ENCODE measurements at regions not wholly inside any gene's neighbourhood (a gene's known extent, or its start where the extent isn't known, plus 50 kb on each side); places are given as distances from the start of the nearest gene placed in this dataset.

GRCh38 chr2:225275443-225275842 lies 124.1 kb upstream of the NYAP2 start:
- Histone ChIP-seq H2BK20ac (ENCODE audit: low read depth, low read length, poor library complexity, severe bottlenecking) (no peak overlapping the region), H2BK15ac (ENCODE audit: low read depth, low read length) (no peak overlapping the region), H3K27ac (ENCODE audit: insufficient read length, low read depth, low read length) (no peak overlapping the region), H3K79me2 (ENCODE audit: insufficient read depth, low read length) (no peaks in the 10 kb centered on the region), H3K79me1 (ENCODE audit: insufficient read depth, low read depth, low read length, poor library complexity, severe bottlenecking) (no peaks in the 10 kb centered on the region), H3K27me3 (ENCODE audit: insufficient read depth, low read length) (no peaks in the 10 kb centered on the region), H4K91ac (ENCODE audit: insufficient read length, low read depth, low read length) (no peak overlapping the region), H3T11ph (ENCODE audit: low read length) (no peak overlapping the region), H4K5ac (ENCODE audit: insufficient read length, low read depth, low read length) (no peak overlapping the region), H3K4ac (ENCODE audit: low read depth, low read length) (no peak overlapping the region), H3K23me2 (ENCODE audit: insufficient read length, low read depth, low read length, poor library complexity, severe bottlenecking) (no peaks in the 10 kb centered on the region), H3K9ac (ENCODE audit: extremely low read depth, insufficient read length, low read length) (no peak overlapping the region), H2BK120ac (ENCODE audit: low read depth, low read length, poor library complexity, severe bottlenecking) (no peak overlapping the region), H3K4me1 (ENCODE audit: insufficient read depth, low read length) (no peaks in the 10 kb centered on the region), H2AFZ (ENCODE audit: low read length) (no peak overlapping the region), H3K56ac (ENCODE audit: insufficient read length, low read depth, low read length) (no peak overlapping the region), H3K14ac (ENCODE audit: insufficient read depth, low read length) (no peak overlapping the region), H3K18ac (ENCODE audit: insufficient read length, low read depth, low read length) (no peak overlapping the region), H2BK12ac (ENCODE audit: insufficient read length, low read depth, low read length) (no peak overlapping the region), H4K8ac (replicated peaks; ENCODE audit: insufficient read length, low read depth, low read length) (no peak overlapping the region), H2AK5ac (ENCODE audit: insufficient read length, low read length) (no peak overlapping the region), H2BK5ac (ENCODE audit: insufficient read length, low read length) (no peak overlapping the region), H3K4me2 (ENCODE audit: insufficient read depth, insufficient read length, low read length) (no peak overlapping the region), H4K20me1 (ENCODE audit: control insufficient read depth, insufficient read depth, insufficient read length) (no peaks in the 10 kb centered on the region), H3K23ac (ENCODE audit: insufficient read length, low read depth, low read length) (no peak overlapping the region), H3K9me3 (ENCODE audit: control insufficient read depth, low read depth, low read length) (no peaks in the 10 kb centered on the region)
- Mint-ChIP-seq H3K27ac (no peak overlapping the region), H3K9me3 (no peaks in the 10 kb centered on the region), H3K4me1 (no peaks in the 10 kb centered on the region), H3K36me3 (ENCODE audit: insufficient read depth in 1 of 3, low read depth in 3 of 3) (no peaks in the 10 kb centered on the region; a peak in 1 of 7 replicates), H3K27me3 (ENCODE audit: low read depth) (no peaks in the 10 kb centered on the region), H3K4me3 (no peak overlapping the region)
- no peak for TF ChIP-seq CTCF (conservative IDR thresholded peaks at IDR 0.05)
- DNase-seq, result no peak
